WERI-Rb-1 (cell line): ENCODE measurements at regions not wholly inside any gene's neighbourhood (a gene's known extent, or its start where the extent isn't known, plus 50 kb on each side); places are given as distances from the start of the nearest gene placed in this dataset.

Experiments used
- DNase-seq: peaks from one replicate; pipeline ENCODE4 v3.0.0-alpha.2; 2020
- H3K27ac ChIP-seq: fragments of 250-450 bp; sonication (Bioruptor Pico); 2 replicates; pipeline ENCODE4 v1.5.1; 2020; ENCODE audit warnings: mild to moderate bottlenecking, moderate library complexity
- H3K27me3 ChIP-seq: fragments of 250-450 bp; sonication (Bioruptor Pico); 2 replicates; pipeline ENCODE4 v1.5.1; 2021; ENCODE audit warnings: mild to moderate bottlenecking, low read depth, moderate library complexity; ENCODE audit not compliant: insufficient read depth, severe bottlenecking
- H3K36me3 ChIP-seq: fragments of 250-450 bp; sonication (Bioruptor Pico); 2 replicates; pipeline ENCODE4 v1.5.1; 2020; ENCODE audit warnings: mild to moderate bottlenecking, moderate library complexity
- H3K4me3 ChIP-seq: 2 replicates; pipeline ENCODE4 v1.5.1; 2011; ENCODE audit warnings: low read depth, mild to moderate bottlenecking, control low read depth, low read length
- H3K9me3 ChIP-seq: fragments of 250-450 bp; sonication (Bioruptor Pico); 2 replicates; pipeline ENCODE4 v1.5.1; 2021; ENCODE audit warnings: mild to moderate bottlenecking, moderate library complexity; ENCODE audit not compliant: severe bottlenecking
- TF ChIP-seq, protein P1 (sequence below): IDR thresholded peaks from 2 replicates; pipeline ENCODE4 v1.5.1; 2011; ENCODE audit warnings: low read depth, mild to moderate bottlenecking, control low read depth, inconsistent platforms, low read length

DNA sequence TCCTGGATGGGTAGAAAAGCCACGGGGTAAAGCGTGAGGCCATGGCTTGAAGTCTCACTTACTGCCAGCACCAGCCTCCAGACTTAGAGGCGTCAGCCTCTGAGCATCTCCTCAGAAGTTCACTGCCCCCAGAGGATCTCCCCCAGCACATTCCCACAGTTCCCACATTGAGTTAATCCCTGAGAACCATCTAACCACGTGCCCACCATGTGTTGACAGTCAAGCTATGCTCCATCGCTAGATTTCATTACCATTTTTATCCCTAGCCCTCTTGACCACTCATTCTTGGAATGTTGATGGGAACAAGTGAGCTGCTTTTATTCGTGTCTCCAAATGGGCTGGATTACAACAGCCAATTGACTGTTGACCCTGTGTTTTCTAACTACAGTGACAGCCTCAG lies 283.3 kb upstream of the IRX1 start:
- H3K27me3 ChIP-seq: peaks cover 100% of the 10 kb centered on the region
- TF ChIP-seq, protein P1, sequence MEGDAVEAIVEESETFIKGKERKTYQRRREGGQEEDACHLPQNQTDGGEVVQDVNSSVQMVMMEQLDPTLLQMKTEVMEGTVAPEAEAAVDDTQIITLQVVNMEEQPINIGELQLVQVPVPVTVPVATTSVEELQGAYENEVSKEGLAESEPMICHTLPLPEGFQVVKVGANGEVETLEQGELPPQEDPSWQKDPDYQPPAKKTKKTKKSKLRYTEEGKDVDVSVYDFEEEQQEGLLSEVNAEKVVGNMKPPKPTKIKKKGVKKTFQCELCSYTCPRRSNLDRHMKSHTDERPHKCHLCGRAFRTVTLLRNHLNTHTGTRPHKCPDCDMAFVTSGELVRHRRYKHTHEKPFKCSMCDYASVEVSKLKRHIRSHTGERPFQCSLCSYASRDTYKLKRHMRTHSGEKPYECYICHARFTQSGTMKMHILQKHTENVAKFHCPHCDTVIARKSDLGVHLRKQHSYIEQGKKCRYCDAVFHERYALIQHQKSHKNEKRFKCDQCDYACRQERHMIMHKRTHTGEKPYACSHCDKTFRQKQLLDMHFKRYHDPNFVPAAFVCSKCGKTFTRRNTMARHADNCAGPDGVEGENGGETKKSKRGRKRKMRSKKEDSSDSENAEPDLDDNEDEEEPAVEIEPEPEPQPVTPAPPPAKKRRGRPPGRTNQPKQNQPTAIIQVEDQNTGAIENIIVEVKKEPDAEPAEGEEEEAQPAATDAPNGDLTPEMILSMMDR: no peak
- H3K27ac ChIP-seq: no peak overlapping the region
- H3K4me3 ChIP-seq: no peak overlapping the region
- H3K36me3 ChIP-seq: no peaks in the 10 kb centered on the region
- DNase-seq: no peak
- H3K9me3 ChIP-seq: peaks cover 28% of the 10 kb centered on the region

DNA sequence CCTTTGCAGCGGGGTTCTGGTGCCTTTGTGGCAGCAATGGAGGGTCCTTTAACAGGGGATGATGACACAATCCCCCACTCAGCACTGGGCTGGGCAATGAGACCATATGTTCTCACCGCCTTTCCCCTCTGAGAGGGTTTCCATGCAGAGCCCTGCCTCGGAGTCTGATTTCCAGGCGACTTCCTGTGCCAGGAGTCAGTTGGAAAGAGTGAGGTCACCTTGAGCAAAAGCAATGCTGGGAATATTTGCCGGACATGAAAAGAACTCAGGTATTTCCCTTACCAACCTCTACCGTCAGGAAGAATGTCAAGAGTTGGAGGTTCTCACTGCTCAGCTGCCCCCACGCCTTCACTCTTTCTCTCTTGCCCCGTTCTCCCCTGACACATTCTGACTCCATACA lies 284.2 kb upstream of the IRX1 start:
- Histone ChIP-seq H3K27me3 (peaks cover 100% of the 10 kb centered on the region), H3K27ac (no peak overlapping the region), H3K4me3 (no peak overlapping the region), H3K9me3 (peaks cover 28% of the 10 kb centered on the region), H3K36me3 (no peaks in the 10 kb centered on the region)
- TF ChIP-seq, protein P1: no peak
- DNase-seq: no peak

DNA sequence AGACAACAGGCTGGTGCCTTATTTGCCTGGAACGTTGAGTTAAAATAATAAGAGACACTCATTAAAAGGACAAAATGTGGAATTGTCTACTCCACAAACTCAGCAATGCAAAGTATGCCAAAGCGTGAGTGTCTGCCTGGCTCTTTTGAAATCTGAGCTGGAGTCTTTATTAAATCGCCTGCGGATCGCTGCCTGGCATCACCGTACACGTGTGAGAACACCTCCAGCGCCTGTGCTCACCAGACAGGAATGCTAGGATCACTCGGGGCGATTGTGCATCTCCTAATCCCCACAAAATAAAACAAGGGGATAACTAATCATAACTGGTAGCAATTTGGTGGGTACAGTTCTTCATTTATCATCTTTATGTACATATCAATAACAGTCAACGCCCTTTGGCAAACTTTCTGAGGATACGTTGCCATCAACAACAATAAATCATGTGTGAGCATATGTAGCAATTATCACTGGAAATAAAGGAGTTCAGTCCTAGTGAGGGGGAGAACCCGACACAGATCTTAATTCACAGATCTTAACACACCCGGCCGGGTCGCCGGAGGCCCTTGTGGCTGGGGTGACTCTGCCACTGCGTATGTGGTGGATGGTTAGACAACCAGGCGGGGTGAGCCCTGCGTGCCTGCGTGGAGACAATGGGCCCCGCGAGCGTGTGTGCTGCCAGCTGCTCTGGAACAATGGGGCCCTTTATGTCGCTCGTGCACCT lies 284.9 kb upstream of the IRX1 start:
- TF ChIP-seq, protein P1: no peak
- peaks cover 100% of the 10 kb centered on the region for H3K27me3 ChIP-seq
- no peak overlapping the region for H3K4me3 ChIP-seq
- H3K27ac ChIP-seq: no peak overlapping the region
- no peak for DNase-seq
- H3K9me3 ChIP-seq: peaks cover 28% of the 10 kb centered on the region
- no peaks in the 10 kb centered on the region for H3K36me3 ChIP-seq

DNA sequence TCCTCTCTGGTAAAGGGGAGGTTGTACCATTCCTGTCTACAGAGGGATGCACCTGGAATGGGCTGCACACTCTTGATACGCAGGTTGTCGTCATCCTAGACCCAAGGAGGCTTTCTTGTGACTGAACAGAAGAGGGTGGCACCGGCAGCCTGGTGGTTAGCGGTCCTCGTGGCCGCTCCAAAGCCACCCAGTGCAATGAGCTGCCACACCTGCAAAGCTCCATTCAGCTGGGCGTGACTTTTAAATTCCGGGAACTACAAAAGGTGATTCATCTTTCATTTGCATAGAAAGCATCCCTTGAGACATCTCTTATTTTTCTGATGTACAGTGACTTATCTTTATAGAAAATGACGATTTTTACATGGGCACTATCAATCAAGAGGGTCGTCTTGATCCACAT lies 286.1 kb upstream of the IRX1 start:
- TF ChIP-seq, protein P1: no peak
- Histone ChIP-seq H3K36me3 (no peaks in the 10 kb centered on the region), H3K4me3 (no peak overlapping the region), H3K27me3 (peaks cover 100% of the 10 kb centered on the region), H3K9me3 (peaks cover 28% of the 10 kb centered on the region), H3K27ac (no peak overlapping the region)
- DNase-seq: no peak

DNA sequence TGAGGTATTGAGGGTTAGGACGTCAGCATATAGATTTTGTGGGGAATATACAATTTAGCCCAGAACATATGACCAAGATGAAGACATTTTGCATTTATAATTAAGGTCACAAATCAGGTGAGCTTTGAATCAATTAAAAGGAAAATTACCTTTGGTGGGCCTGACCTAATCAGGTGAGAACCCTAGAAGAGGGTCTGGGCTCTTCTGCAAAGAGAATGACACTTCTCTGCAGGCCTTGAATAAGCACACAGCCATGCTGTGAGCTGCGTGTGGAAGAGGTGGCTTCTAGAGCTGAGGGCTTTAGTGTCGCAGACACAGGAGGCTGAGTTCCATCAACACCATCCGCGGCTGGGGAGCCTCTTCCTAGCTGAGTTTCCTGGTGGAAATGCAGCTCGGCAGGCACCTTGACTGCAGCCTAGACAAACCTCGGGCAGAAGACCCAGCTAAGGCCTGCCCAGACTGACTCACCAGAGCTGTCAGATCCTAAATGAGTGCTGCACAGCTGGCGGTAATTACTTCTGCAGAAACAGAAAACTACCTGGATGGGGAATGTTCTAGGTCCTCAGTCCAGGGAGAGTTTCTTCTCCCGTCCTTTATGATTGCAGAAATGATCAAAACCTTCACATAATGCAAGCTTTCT lies 287.5 kb upstream of the IRX1 start:
- Histone ChIP-seq H3K36me3 (no peaks in the 10 kb centered on the region), H3K9me3 (peaks cover 20% of the 10 kb centered on the region), H3K27ac (no peak overlapping the region), H3K27me3 (peaks cover 100% of the 10 kb centered on the region), H3K4me3 (no peak overlapping the region)
- TF ChIP-seq, protein P1: no peak
- no peak for DNase-seq
